ENCODE measurements at regions not wholly inside any gene's neighbourhood (a gene's known extent, or its start where the extent isn't known, plus 50 kb on each side); places are given as distances from the start of the nearest gene placed in this dataset.

DNA sequence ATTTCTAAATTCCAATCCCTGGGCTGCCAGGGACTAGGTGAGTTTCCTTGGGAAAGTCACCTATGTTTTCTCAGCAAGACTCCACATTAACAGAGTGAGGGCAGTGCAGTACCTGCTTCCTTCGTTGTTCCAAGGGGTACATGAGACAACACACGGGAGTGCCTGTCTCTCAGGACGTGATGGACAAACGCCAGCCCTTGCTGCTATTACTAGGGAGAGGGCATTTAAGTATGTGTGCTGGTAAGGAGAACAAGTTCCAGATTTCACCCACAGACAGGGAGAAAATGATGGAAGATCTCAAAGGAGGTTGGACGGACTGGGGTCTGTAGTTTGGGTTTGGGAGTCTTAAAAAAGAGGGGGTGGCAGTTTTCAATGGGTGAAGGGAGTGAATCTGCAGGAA is 195.7 kb downstream of the HERPUD2 start:
- no peak for DNase-seq (ENCODE audit: low read depth)

DNA sequence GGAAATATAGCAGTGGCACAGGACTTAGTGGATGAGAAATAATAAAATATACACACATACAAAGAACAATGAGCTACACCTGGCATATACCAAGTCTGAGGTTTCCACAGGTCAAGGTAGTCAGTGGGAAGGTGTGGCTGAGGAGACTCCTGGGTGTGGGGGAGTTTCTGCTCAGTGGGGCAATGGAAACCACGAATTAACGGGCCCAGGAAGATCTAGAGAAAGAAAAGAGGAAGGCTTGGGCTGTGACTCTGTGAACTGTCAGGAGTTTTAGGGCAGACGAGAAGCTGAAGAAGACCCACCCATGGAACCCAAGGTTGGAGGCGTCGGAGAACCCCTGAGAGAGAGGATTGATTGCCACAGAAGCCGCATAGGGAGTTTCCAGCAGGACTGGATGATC is 196.5 kb downstream of the HERPUD2 start:
- DNase-seq (ENCODE audit: low read depth): no peak

GRCh38 chr7:35495844-35496243 is 199.1 kb downstream of the HERPUD2 start:
- no peak for DNase-seq (ENCODE audit: low read depth)

- no peak for DNase-seq (ENCODE audit: low read depth)
These were observed 199.6 kb downstream of the HERPUD2 start for GRCh38 chr7:35495377-35495776.

DNA sequence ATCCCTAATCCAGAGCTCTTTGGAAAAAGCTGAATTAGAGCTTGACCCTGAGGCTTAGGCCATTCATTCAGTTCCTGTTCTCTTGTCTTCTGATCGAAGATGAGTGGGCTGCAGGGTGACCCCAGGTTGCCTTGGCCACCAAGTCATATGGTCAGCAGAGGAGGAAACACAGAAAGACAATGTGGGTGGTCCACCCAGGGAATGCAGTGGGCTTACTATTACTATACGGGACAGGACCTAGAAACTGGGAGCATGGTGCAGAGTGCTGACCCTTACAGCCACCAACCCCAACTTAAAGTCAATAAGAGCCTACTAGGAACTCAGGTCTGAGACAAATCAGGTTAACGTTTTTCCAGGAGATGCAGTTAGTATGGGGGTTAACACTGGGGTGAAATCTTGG is 200.5 kb downstream of the HERPUD2 start:
- no peak for DNase-seq (ENCODE audit: low read depth)

GRCh38 chr7:35492451-35493175 is 202.3 kb downstream of the HERPUD2 start:
- no peak for DNase-seq (ENCODE audit: low read depth)

- no peak for DNase-seq (ENCODE audit: low read depth)
These were observed 203.7 kb downstream of the HERPUD2 start for GRCh38 chr7:35491233-35491632.

- no peak for DNase-seq (ENCODE audit: low read depth)
These were observed 207.1 kb downstream of the HERPUD2 start for GRCh38 chr7:35487841-35488240.

DNA sequence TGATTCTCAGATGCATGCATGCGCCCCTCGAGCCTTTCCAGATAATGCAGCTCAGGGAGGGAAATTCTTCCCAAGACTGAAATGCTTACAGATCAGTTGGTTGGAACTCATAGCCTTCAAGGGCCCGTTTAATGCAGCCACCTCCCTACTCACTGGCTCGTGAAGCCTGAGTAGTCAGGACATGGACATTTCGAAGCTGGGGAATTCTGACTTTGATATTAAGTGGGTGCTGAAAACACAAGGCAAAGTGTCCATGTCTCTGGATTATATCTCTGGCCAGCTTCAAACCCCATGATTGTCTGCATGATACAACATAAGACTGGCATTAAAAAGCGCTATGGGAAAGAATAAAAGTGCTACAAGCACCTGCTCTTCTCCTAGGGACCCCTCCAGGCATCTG is 207.5 kb downstream of the HERPUD2 start:
- DNase-seq (ENCODE audit: low read depth): no peak

DNA sequence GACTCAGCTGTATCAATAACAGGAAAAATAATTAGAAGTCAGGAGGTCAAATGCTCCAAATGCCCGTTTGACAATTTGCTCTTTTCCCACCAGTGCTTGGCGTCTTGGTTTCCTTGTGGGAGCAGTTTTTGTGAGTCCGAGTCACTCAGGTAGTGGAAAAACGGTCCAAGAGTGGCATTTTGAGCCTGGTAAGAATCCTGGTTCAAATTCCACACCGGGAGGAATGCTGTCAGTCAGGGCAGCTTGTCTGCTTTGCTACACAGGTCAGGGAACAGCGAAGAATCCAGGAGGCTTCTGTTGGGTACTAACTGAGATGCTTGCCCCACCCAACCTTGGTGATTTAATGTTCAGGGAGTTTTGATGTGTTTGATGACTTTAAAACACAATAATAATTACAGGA is 209.5 kb downstream of the HERPUD2 start:
- DNase-seq (ENCODE audit: low read depth): no peak

DNA sequence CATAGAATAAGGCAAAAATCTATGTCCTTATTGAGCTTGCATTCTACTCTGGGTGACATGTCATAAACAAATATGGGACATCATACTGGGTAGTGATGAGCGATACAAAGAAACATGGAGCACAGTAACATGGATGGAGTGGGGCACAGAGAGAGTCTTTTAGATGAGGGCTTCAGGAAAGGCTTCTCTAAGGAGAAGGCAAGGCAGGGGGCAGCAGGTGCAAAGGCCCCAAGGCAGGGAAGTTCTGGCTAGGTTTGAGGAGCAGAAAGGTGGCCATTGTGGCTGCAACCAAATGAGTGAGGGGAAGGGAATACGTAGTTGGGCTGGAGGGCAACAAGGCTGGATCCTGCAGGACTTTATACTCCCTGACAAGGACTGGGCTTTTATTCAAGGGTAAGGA is 211.4 kb downstream of the HERPUD2 start:
- DNase-seq (ENCODE audit: low read depth): no peak

DNA sequence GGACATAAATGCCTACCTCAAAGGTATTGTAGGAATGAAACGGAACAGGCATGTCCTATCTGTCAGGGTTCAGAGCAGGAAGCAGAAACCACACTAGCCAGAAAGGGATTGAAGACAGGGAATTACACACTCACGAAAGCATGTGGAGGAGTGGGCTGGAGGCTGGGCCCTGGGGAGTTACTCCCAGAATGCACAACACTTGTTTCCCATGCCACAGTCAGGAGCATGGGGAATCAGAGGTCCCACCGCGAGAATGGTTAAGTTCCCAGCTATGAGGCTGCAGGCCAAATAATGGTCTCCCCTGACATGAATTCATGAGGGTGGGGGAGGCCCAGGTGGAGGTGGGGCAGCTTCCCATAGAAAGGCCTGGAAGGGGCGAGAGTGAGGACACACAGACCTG is 212.7 kb downstream of the HERPUD2 start:
- no peak for DNase-seq (ENCODE audit: low read depth)

GRCh38 chr7:35480806-35481205 is 214.1 kb downstream of the HERPUD2 start:
- no peak for DNase-seq (ENCODE audit: low read depth)

DNA sequence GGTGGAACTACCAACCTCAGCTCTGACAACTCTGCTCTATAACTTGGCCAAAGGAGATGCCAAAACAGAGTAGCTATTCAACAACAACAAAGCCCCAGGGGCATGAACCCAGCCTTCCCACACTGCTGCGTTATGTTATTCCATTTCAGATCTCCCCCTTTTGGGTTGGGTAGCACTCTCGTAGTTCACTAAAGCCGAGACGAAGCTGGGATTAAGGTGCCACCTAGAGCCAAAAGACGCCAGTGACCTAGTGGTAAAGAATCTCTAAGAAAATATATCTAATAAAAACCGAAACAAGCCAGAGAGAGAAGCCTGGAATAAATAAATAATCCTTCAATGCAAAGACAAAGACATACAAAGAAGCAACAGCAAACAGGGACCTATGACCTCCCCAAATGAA is 217.3 kb downstream of the HERPUD2 start:
- DNase-seq (ENCODE audit: low read depth): no peak

GRCh38 chr7:35474100-35474499 is 220.2 kb upstream of the TBX20 start:
- no peak for DNase-seq (ENCODE audit: low read depth)

- DNase-seq (ENCODE audit: low read depth): no peak
These were observed 214.7 kb upstream of the TBX20 start for GRCh38 chr7:35468606-35469005.

DNA sequence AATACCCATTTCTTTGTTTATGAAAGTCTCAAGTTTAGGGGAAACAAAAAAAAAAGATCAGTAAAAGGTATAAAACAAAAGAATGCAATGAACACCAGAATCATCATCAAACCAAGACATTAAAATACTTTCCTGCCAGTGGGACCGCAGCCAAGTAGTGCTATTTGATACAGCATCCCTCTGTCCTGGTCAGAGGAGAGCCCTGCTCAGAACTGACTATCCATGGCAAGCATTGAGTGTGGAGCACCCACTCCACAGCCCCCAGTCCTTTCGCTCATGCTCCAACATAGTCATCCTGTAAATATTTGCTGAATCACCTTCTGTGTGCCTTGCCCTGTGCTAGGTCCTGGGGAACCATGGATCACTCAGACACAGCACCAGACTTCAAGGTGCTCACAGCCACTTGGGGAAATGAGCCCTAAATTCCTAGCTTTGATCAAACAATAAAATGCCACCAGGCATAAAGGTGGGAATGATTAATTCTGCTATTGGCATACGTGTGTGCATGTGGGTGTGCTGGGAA is 213.6 kb upstream of the TBX20 start:
- DNase-seq (ENCODE audit: low read depth): no peak

GRCh38 chr7:35465791-35466336 is 212.0 kb upstream of the TBX20 start:
- DNase-seq (ENCODE audit: low read depth): no peak

DNA sequence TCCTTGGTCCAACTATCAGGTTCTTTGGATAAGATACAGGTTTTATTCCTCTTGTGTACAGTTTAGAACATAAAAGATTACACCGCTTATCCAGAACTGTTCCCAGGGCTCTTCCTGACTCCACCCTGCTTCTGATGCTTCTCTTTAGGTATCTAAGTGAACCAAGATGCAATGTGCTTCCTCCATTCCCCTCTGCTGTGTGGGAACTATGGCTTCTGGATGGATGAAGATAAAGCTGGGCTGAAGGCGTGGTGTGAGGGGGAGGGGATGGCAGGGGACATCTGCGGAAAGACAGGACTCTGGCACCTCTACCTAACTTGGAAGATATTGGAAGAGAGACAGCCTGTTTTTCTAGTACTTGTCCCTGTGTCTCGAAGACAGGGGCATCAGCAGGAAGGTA is 209.9 kb upstream of the TBX20 start:
- no peak for DNase-seq (ENCODE audit: low read depth)

GRCh38 chr7:35463176-35463700 is 209.3 kb upstream of the TBX20 start:
- no peak for DNase-seq (ENCODE audit: low read depth)

DNA sequence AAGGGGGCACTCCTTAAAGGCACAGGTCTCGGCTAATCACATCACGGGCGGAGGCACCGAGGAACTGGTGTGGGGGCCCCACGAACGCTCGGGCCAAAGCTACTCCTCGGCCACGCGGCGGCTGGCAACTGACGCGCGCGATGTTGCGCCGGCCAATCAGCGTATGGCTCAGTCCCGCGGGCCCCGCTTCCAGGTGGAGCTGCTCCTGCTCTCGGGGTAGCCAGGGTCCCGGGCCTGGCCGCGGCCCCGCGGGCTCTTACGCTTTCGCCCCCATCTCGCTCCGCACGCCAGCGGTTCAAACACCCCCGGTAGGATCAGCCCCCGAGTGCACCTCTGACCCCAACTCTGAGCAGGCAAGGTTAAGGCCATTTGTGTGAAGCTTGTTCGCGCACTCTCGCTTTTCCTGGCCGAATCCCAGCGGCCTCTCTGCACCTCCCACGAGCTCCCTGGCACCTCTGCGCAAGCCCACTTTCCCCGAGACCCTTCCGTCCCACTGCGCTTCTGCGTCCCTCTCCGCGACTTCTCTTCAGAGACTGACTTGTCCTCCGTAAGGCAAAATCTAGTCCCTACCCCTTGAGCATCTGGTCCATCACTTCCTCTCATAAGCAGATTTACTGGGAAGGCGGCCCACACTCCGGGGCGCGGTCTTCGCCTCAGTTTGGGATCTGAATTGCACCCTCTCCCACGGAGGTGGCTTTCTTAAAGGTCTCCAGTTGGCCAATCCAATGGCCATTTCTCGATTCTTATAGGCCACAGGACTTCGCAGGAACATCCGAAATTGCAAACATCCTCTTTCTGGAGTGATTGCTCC is 200.9 kb upstream of the TBX20 start:
- no peak for DNase-seq (ENCODE audit: low read depth)

DNA sequence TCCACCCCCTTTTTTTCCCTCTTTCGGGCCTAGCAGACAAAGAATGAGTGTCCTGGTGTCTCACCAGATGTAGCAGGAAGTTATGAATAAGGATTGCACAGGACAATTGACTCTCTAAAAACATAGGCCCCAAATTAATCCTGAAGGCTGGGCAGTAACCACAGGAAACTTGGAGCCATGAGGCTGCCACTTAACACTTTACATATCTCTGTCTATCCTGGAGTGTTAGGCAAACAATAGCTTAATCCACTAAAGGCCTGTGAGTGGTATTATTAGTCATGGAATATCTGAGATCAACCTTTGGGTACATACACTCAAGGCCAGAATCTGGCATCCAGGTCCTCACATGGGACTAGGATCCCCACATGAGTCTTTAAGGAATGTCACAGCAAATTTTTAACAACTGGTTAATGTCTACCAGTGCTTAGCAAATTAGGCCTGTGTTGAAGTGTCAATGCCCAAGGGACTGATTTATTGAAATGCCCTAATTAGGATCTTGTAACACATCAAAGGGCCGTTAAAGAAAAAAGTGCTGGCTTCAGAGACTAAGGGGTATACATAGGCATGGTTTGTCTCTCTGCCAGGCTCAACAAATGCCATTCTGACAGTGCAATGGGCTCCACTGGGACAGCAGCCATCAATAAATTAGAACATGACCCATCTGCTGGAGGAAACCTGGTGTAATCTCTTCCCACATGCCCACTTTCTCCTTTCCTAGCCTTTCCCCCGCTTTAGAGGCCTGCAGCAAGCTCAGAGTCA is 196.7 kb upstream of the TBX20 start:
- DNase-seq (ENCODE audit: low read depth): no peak
